Endodermal cell (in vitro differentiated cells): ENCODE measurements at regions not wholly inside any gene's neighbourhood (a gene's known extent, or its start where the extent isn't known, plus 50 kb on each side); places are given as distances from the start of the nearest gene placed in this dataset.
A peak's percentile ranks its signal among the peaks of the same experiment; 100 is the strongest.

ENCODE experiments used
- DNase-seq: peaks from one replicate; pipeline ENCODE4 v3.0.0-alpha.2; 2017
- H3K27ac ChIP-seq: 2 replicates; pipeline ENCODE4 v1.5.1; 2013; ENCODE audit warnings: mild to moderate bottlenecking, low read depth, low read length, moderate library complexity
- H3K27me3 ChIP-seq: 2 replicates; pipeline ENCODE4 v1.6.1; 2013; ENCODE audit warnings: mild to moderate bottlenecking, low read length, moderate library complexity; ENCODE audit not compliant: insufficient read depth, control insufficient read depth, poor library complexity, severe bottlenecking
- H3K36me3 ChIP-seq: 2 replicates; pipeline ENCODE4 v1.7.0; 2013; ENCODE audit warnings: mild to moderate bottlenecking, low read length, moderate library complexity; ENCODE audit not compliant: control insufficient read depth, insufficient read depth
- H3K4me1 ChIP-seq: one replicate; pipeline ENCODE4 v1.7.0; 2013; ENCODE audit warnings: low read length; ENCODE audit not compliant: control insufficient read depth, insufficient read depth
- H3K4me3 ChIP-seq: 2 replicates; pipeline ENCODE4 v1.5.1; 2013; ENCODE audit warnings: mild to moderate bottlenecking, low read length, moderate library complexity
- H3K9ac ChIP-seq: 2 replicates; pipeline ENCODE4 v1.6.1; 2013; ENCODE audit warnings: mild to moderate bottlenecking, low read length, moderate library complexity; ENCODE audit not compliant: poor library complexity, severe bottlenecking; ENCODE audit errors: extremely low read depth
- H3K9me3 ChIP-seq: 2 replicates; pipeline ENCODE4 v1.6.1; 2013; ENCODE audit warnings: mild to moderate bottlenecking, low read length, moderate library complexity; ENCODE audit not compliant: control insufficient read depth
- H3K27ac Mint-ChIP-seq: 2 replicates; pipeline ENCODE4 v1.8.0; 2020; ENCODE audit warnings: mixed read lengths
- H3K27me3 Mint-ChIP-seq: 2 replicates; pipeline ENCODE4 v1.8.0; 2021; ENCODE audit warnings: mild to moderate bottlenecking, mixed read lengths; ENCODE audit not compliant: insufficient read depth
- H3K36me3 Mint-ChIP-seq: 2 replicates; pipeline ENCODE4 v1.8.0; 2020; ENCODE audit warnings: low read depth, mixed read lengths
- H3K4me1 Mint-ChIP-seq: 2 replicates; pipeline ENCODE4 v1.8.0; 2020; ENCODE audit warnings: mixed read lengths
- H3K4me3 Mint-ChIP-seq: 2 replicates; pipeline ENCODE4 v1.8.0; 2020; ENCODE audit warnings: mild to moderate bottlenecking, moderate library complexity, mixed read lengths
- H3K9me3 Mint-ChIP-seq: 2 replicates; pipeline ENCODE4 v1.8.0; 2020; ENCODE audit warnings: mild to moderate bottlenecking, mixed read lengths
- CTCF ChIP-seq: fragments of 200-600 bp; sonication (generic); conservative IDR thresholded peaks from 2 replicates; pipeline ENCODE4 v1.5.0; 2021; ENCODE audit warnings: antibody characterized with exemption, mild to moderate bottlenecking
- WGBS, 2 experiments: methylation state at CpG; one replicate each; pipeline versions ENCODE4 v1.1.5 to v1.1.7; 2013; ENCODE audit warnings: missing lambda C conversion rate in 2 of 2, mixed read lengths in 1 of 2; ENCODE audit not compliant: insufficient coverage in 1 of 2, insufficient read length in 1 of 2; 5-methylcytosine and 5-hydroxymethylcytosine counted together

- Mint-ChIP-seq H3K4me1 (no peaks in the 10 kb centered on the region), H3K4me3 (no peak overlapping the region), H3K27ac (no peak overlapping the region), H3K27me3 (no peaks in the 10 kb centered on the region), H3K36me3 (no peaks in the 10 kb centered on the region), H3K9me3 (no peaks in the 10 kb centered on the region)
- Histone ChIP-seq H3K4me3 (no peak overlapping the region), H3K36me3 (no peaks in the 10 kb centered on the region), H3K4me1 (no peaks in the 10 kb centered on the region), H3K27ac (no peak overlapping the region), H3K9ac (no peak overlapping the region), H3K27me3 (no peaks in the 10 kb centered on the region), H3K9me3 (no peaks in the 10 kb centered on the region)
- 89 to 100% methylated on average over 1 to 2 of the region's 2 CpGs for WGBS, 2 experiments
- no peak for DNase-seq
- TF ChIP-seq CTCF, result no peak
These were observed 642.4 kb upstream of the PKDCC start for GRCh38 chr2:41405441-41405840.

- H3K36me3 ChIP-seq, result no peaks in the 10 kb centered on the region
- no peak for DNase-seq
- no peak overlapping the region for H3K9ac ChIP-seq
- Mint-ChIP-seq H3K4me3 (no peak overlapping the region), H3K27ac (no peak overlapping the region), H3K27me3 (no peaks in the 10 kb centered on the region), H3K4me1 (no peaks in the 10 kb centered on the region), H3K36me3 (no peaks in the 10 kb centered on the region), H3K9me3 (peaks cover 5% of the 10 kb centered on the region)
- no peaks in the 10 kb centered on the region for H3K4me1 ChIP-seq
- no peaks in the 10 kb centered on the region for H3K27me3 ChIP-seq
- no peak overlapping the region for H3K4me3 ChIP-seq
- TF ChIP-seq CTCF, result peak; percentile 41
- no peak overlapping the region for H3K27ac ChIP-seq
- no peaks in the 10 kb centered on the region for H3K9me3 ChIP-seq
- 69 to 93% methylated on average over 3 to 4 of the region's 4 CpGs for WGBS, 2 experiments
These were observed 638.5 kb upstream of the PKDCC start for GRCh38 chr2:41409328-41409727.

GRCh38 chr2:41410011-41410410 is 637.8 kb upstream of the PKDCC start:
- 94 to 100% methylated on average over 1 to 3 of the region's 3 CpGs for WGBS, 2 experiments
- Mint-ChIP-seq H3K27me3 (no peaks in the 10 kb centered on the region), H3K4me3 (no peak overlapping the region), H3K9me3 (peaks cover 5% of the 10 kb centered on the region), H3K27ac (no peak overlapping the region), H3K36me3 (no peaks in the 10 kb centered on the region), H3K4me1 (no peaks in the 10 kb centered on the region)
- H3K36me3 ChIP-seq, result no peaks in the 10 kb centered on the region
- DNase-seq, result no peak
- H3K9me3 ChIP-seq, result no peaks in the 10 kb centered on the region
- no peaks in the 10 kb centered on the region for H3K27me3 ChIP-seq
- H3K27ac ChIP-seq, result no peak overlapping the region
- no peak overlapping the region for H3K4me3 ChIP-seq
- no peaks in the 10 kb centered on the region for H3K4me1 ChIP-seq
- TF ChIP-seq CTCF, result no peak
- no peak overlapping the region for H3K9ac ChIP-seq
